ENCODE measurements at regions not wholly inside any gene's neighbourhood (a gene's known extent, or its start where the extent isn't known, plus 50 kb on each side); places are given as distances from the start of the nearest gene placed in this dataset.
"Not testable (repeated sequence)": the region's sequence is repeated elsewhere in the genome, so short reads cannot be mapped to it uniquely, and the experiment has no call there.

GRCh38 chr10:46779571-46779970 is 131.7 kb upstream of the PTPN20 start:
- H3K9me2 ChIP-seq; H3K9me3 ChIP-seq; CTCF ChIA-PET; H2AFZ ChIP-seq (ENCODE audit: low read depth); H3K9ac ChIP-seq; H3K4me2 ChIP-seq; H3K79me2 ChIP-seq (ENCODE audit: insufficient read depth); H3F3A ChIP-seq (replicated peaks; ENCODE audit: insufficient read depth); DNase-seq; H3K36me3 ChIP-seq (replicated peaks in 1 of 2; ENCODE audit: control insufficient read depth in 1 of 2, insufficient read depth in 2 of 2, low read length in 1 of 2); H3K4me1 ChIP-seq (ENCODE audit: control insufficient read depth in 1 of 2, insufficient read depth in 2 of 2, low read depth in 1 of 2, low read length in 1 of 2); H3K27me3 ChIP-seq (ENCODE audit: insufficient read depth); POLR2A ChIA-PET; H3K27ac ChIP-seq (ENCODE audit: low read depth in 2 of 2, low read length in 1 of 2); H4K20me1 ChIP-seq (ENCODE audit: insufficient read depth); H3K4me3 ChIP-seq (ENCODE audit: low read depth in 2 of 2, low read length in 1 of 2): not testable (repeated sequence)
- 59% methylated on average over 9 of the region's 9 CpGs for WGBS (ENCODE audit: low lambda C conversion rate)

GRCh38 chr10:46780164-46780563 is 131.1 kb upstream of the PTPN20 start:
- H3K9ac ChIP-seq; DNase-seq; H2AFZ ChIP-seq (ENCODE audit: low read depth); H3K4me1 ChIP-seq (ENCODE audit: control insufficient read depth in 1 of 2, insufficient read depth in 2 of 2, low read depth in 1 of 2, low read length in 1 of 2); H3K36me3 ChIP-seq (replicated peaks in 1 of 2; ENCODE audit: control insufficient read depth in 1 of 2, insufficient read depth in 2 of 2, low read length in 1 of 2); H3K4me3 ChIP-seq (ENCODE audit: low read depth in 2 of 2, low read length in 1 of 2); H4K20me1 ChIP-seq (ENCODE audit: insufficient read depth); CTCF ChIA-PET; H3K4me2 ChIP-seq; POLR2A ChIA-PET; H3K9me3 ChIP-seq; H3K27me3 ChIP-seq (ENCODE audit: insufficient read depth); H3K9me2 ChIP-seq; H3K79me2 ChIP-seq (ENCODE audit: insufficient read depth); H3F3A ChIP-seq (replicated peaks; ENCODE audit: insufficient read depth): not testable (repeated sequence)
- H3K27ac ChIP-seq (ENCODE audit: low read depth in 2 of 2, low read length in 1 of 2): peak overlapping the region in 1 of 2 experiments; percentile 30; a peak in 1 of 4 replicates
- WGBS (ENCODE audit: low lambda C conversion rate): 64% methylated on average over 1 of the region's 1 CpG

DNA sequence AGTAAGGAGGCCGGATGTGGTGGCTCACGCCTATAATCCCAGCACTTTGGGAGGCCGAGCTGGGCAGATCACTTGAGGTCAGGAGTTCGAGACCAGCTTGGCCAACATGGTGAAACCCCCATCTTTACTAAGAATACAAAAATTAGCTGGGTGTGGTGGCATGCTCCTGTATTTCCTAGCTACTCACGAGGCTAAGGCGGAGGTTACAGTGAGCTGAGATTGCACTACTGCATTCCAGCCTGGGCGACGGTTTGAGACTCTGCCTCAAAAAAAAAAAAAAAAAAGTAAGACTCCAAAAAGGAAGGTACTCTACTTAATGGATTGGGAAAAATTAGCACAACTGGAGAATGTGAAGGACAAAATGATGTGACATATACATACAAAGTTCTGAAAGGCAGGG is 130.2 kb upstream of the PTPN20 start:
- H3K9me2 ChIP-seq; H3K79me2 ChIP-seq (ENCODE audit: insufficient read depth); H3K36me3 ChIP-seq (replicated peaks in 1 of 2; ENCODE audit: control insufficient read depth in 1 of 2, insufficient read depth in 2 of 2, low read length in 1 of 2); H3F3A ChIP-seq (replicated peaks; ENCODE audit: insufficient read depth); CTCF ChIA-PET; H3K4me3 ChIP-seq (ENCODE audit: low read depth in 2 of 2, low read length in 1 of 2); H4K20me1 ChIP-seq (ENCODE audit: insufficient read depth); H3K4me1 ChIP-seq (ENCODE audit: control insufficient read depth in 1 of 2, insufficient read depth in 2 of 2, low read depth in 1 of 2, low read length in 1 of 2); H3K9me3 ChIP-seq; H2AFZ ChIP-seq (ENCODE audit: low read depth); DNase-seq; H3K27me3 ChIP-seq (ENCODE audit: insufficient read depth); POLR2A ChIA-PET; H3K4me2 ChIP-seq; H3K27ac ChIP-seq (ENCODE audit: low read depth in 2 of 2, low read length in 1 of 2); H3K9ac ChIP-seq: not testable (repeated sequence)
- WGBS (ENCODE audit: low lambda C conversion rate): 92% methylated on average over 8 of the region's 8 CpGs

GRCh38 chr10:46782001-46782874 is 129.0 kb upstream of the PTPN20 start:
- H3K9me2 ChIP-seq; H3F3A ChIP-seq (replicated peaks; ENCODE audit: insufficient read depth); H4K20me1 ChIP-seq (ENCODE audit: insufficient read depth); H3K4me1 ChIP-seq (ENCODE audit: control insufficient read depth in 1 of 2, insufficient read depth in 2 of 2, low read depth in 1 of 2, low read length in 1 of 2); H3K4me3 ChIP-seq (ENCODE audit: low read depth in 2 of 2, low read length in 1 of 2); H3K27me3 ChIP-seq (ENCODE audit: insufficient read depth); CTCF ChIA-PET; H3K9me3 ChIP-seq; H3K36me3 ChIP-seq (replicated peaks in 1 of 2; ENCODE audit: control insufficient read depth in 1 of 2, insufficient read depth in 2 of 2, low read length in 1 of 2); H2AFZ ChIP-seq (ENCODE audit: low read depth); POLR2A ChIA-PET; H3K79me2 ChIP-seq (ENCODE audit: insufficient read depth); DNase-seq: not testable (repeated sequence)
- 0 out of 2 replicates have a peak overlapping the region, but pooled peaks have one; percentile 36 for H3K9ac ChIP-seq
- H3K27ac ChIP-seq (ENCODE audit: low read depth in 2 of 2, low read length in 1 of 2): peak overlapping the region in 1 of 2 experiments; percentile 75; a peak in 2 of 4 replicates
- WGBS (ENCODE audit: low lambda C conversion rate): 83% methylated on average over 4 of the region's 4 CpGs
- peak overlapping the region; percentile 33; the same call in 1 of the 2 replicates for H3K4me2 ChIP-seq

DNA sequence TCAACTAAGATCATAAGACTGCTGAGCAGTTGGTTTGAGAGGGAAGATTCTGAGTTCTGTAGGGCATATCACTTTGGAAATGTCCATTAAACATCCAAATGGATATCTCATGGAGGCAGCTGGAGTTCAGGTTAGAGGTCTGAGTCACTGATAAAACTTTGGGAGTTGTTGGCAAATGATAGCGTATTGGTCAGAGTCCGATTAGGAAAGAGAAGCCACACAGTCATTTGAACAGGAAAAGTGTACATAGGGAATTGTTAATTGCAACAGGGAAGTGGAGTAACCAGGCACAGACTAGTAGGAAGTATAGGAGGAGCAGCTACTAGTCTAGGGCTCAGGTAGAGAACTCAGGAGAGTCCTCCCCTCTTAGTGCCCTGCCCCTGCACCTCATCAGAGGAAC is 126.6 kb upstream of the PTPN20 start:
- H3K9me2 ChIP-seq; H3K4me3 ChIP-seq (ENCODE audit: low read depth in 2 of 2, low read length in 1 of 2); H3K27ac ChIP-seq (ENCODE audit: low read depth in 2 of 2, low read length in 1 of 2); CTCF ChIA-PET; H3K27me3 ChIP-seq (ENCODE audit: insufficient read depth); H3K4me2 ChIP-seq; H4K20me1 ChIP-seq (ENCODE audit: insufficient read depth); H3F3A ChIP-seq (replicated peaks; ENCODE audit: insufficient read depth); H3K9me3 ChIP-seq; H3K36me3 ChIP-seq (replicated peaks in 1 of 2; ENCODE audit: control insufficient read depth in 1 of 2, insufficient read depth in 2 of 2, low read length in 1 of 2); H2AFZ ChIP-seq (ENCODE audit: low read depth); POLR2A ChIA-PET; H3K9ac ChIP-seq; DNase-seq; H3K4me1 ChIP-seq (ENCODE audit: control insufficient read depth in 1 of 2, insufficient read depth in 2 of 2, low read depth in 1 of 2, low read length in 1 of 2); H3K79me2 ChIP-seq (ENCODE audit: insufficient read depth): not testable (repeated sequence)
- 76% methylated on average over 2 of the region's 2 CpGs for WGBS (ENCODE audit: low lambda C conversion rate)

- DNase-seq; H3K4me1 ChIP-seq (ENCODE audit: control insufficient read depth in 1 of 2, insufficient read depth in 2 of 2, low read depth in 1 of 2, low read length in 1 of 2); CTCF ChIA-PET; POLR2A ChIA-PET; H3K79me2 ChIP-seq (ENCODE audit: insufficient read depth); H3K36me3 ChIP-seq (replicated peaks in 1 of 2; ENCODE audit: control insufficient read depth in 1 of 2, insufficient read depth in 2 of 2, low read length in 1 of 2); H3K9me3 ChIP-seq; H3F3A ChIP-seq (replicated peaks; ENCODE audit: insufficient read depth); H4K20me1 ChIP-seq (ENCODE audit: insufficient read depth); H3K9me2 ChIP-seq; H2AFZ ChIP-seq (ENCODE audit: low read depth); H3K27me3 ChIP-seq (ENCODE audit: insufficient read depth); H3K27ac ChIP-seq (ENCODE audit: low read depth in 2 of 2, low read length in 1 of 2): not testable (repeated sequence)
- 59% methylated on average over 13 of the region's 18 CpGs for WGBS (ENCODE audit: low lambda C conversion rate)
- Histone ChIP-seq H3K9ac (peak overlapping the region; percentile 63), H3K4me2 (peak overlapping the region; percentile 67; the same call in 1 of the 2 replicates), H3K4me3 (ENCODE audit: low read depth in 2 of 2, low read length in 1 of 2) (peak overlapping the region in 1 of 2 experiments; percentile 36; a peak in 2 of 4 replicates)
These were observed 125.1 kb upstream of the PTPN20 start for GRCh38 chr10:46786125-46786517.
